HG03521 (cell line): ENCODE measurements at regions not wholly inside any gene's neighbourhood (a gene's known extent, or its start where the extent isn't known, plus 50 kb on each side); places are given as distances from the start of the nearest gene placed in this dataset.

Source experiments
- ATAC-seq: cut with Tn5 transposase; IDR thresholded peaks from one replicate; pipeline ENCODE4 v1.9.1; 2021; ENCODE audit warnings: mild to moderate bottlenecking, moderate library complexity; ENCODE audit not compliant: unreplicated experiment

DNA sequence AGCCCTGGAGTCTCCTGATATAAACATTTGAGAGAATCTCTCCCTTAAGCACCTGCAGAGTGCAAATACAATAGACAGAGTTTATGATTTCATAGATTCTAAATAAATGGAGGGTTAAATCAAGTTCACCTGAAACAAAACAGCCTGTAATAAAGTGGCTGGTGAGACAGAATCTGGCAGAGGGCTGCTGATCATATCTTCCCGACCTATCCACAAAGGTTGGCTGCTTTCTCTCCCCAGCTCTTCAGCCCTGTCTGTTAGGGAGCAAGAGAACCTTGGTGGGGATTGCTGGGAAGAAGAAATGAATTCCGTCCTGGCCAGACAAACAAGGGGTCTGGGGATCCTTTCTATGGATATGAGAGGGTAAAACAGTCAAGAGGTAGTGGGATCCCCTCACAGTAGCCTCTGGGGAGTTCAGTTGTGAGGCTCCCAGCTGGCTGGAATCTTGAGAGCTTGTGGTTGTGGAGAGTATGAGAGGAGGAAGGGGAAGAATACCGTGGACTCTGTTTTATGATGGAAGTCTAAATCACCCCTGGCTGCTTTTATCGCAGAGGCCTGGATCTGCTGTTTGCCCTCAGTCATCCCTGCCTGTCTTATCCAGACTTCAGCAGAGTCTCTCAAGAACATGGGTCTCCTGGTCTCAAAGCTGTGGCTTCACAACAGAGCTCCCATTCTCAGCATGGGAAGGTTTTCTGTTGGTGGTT lies 451.3 kb downstream of the NTRK3 start:
- ATAC-seq = no peak

DNA sequence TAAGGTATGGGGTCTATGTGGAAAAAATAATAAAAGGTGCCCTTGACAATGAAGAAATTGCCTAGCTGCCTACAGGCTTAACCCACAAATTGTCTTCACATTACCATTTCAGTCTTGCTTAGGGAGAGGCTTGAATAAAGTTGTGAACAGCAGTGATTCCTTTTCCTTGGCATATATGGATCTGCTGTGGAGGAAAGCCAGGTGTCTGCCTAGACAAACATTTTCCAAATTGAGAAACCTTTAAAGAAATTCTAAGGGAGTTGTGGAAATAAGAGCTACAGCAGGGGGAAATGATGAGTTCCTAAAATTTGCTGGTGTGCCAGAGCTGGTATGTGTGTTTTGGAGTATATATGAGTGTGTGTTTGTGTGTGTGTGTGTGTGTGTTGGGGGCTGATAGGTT lies 452.1 kb downstream of the NTRK3 start:
- ATAC-seq = no peak

DNA sequence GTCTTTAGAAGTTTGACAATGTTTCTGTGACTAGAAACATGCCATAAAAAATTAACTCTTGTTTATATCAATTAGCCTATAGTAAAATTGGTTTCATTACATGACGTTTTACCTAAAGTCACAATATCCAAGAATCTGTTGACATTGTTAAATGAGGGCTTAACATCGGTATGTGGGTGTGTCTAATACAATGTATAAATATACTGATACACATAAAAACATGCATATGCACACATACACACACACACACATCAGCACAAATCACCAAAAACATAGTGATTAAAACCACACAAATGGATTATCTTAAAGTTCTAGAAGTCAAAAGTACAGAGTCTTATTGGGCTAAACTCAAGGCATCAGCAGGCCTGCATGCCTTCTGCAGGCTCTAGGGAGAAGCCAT lies 456.7 kb downstream of the NTRK3 start:
- ATAC-seq = no peak

DNA sequence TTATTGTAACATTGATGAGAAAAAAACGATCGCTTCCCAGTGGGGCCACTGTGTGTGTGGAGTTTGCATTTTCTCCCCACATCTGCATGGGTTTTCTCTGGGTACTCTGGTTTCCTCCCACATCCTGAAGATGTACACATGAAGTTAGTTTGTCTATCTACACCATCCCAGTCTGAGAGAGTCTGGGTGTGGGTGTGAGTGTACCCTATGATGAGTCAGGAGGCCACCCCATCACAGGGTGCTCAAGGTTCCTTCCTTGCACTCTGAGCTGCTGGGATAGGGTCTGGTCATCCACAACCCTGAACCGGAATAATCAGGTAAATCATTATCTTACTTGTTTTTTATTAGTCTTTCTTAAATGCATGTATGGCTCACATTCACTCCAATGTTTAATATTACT lies 457.1 kb downstream of the NTRK3 start:
- ATAC-seq = no peak

- ATAC-seq = no peak
These were observed 462.8 kb downstream of the NTRK3 start for GRCh38 chr15:87793725-87794124.

- ATAC-seq = no peak
These were observed 464.1 kb downstream of the NTRK3 start for GRCh38 chr15:87792250-87793040.

DNA sequence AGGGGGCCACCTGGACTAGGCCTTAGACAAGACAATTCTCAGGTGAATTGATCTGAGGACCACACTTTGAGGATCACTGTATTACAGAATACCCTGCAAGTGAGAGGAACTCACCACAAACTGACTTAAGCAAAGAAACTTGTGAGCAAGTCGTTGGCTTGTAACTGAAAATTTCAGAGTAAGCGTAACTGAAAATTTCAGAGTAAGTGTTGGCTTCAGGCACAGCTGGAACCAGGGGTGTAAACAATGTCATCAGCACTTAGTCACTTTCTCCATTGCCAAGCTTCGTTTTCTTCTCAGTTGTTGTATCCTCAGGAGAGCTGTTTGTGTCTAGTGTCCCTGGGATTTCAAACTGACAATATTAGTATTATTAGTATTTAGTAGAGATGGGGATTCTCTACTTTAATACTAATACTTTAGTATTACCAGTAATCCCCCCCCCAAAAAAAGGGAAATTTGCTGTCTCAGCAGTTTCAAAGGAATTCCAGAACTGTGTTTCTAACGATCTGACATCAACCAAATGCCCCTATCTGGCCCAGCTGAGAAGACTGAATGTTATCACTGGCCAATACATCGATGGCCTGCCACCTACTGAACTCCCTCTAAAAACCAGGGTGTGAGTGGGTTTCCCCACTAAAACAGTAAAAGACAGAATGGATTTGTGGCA lies 474.4 kb downstream of the NTRK3 start:
- no peak for ATAC-seq

GRCh38 chr15:87779746-87780145 lies 476.8 kb downstream of the NTRK3 start:
- no peak for ATAC-seq

DNA sequence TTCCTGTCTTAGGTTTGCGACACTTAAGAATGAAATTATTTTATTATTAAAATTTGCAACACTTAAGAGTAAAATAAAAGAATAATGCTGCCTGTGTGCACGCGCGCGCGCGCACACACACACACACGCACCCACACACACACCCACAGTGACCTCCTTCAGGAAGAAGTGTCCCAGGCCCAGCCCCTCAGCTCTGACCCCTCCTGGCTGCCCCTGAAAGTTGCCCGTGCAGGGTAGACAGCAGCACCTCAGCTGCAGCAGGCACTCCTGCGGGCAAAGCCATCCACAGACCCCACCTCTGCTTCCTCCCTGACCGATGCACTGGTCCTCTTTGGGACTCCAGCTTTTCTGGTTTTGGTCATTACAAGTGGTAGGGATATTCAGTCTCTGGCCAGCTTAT lies 478.2 kb downstream of the NTRK3 start:
- ATAC-seq = no peak

DNA sequence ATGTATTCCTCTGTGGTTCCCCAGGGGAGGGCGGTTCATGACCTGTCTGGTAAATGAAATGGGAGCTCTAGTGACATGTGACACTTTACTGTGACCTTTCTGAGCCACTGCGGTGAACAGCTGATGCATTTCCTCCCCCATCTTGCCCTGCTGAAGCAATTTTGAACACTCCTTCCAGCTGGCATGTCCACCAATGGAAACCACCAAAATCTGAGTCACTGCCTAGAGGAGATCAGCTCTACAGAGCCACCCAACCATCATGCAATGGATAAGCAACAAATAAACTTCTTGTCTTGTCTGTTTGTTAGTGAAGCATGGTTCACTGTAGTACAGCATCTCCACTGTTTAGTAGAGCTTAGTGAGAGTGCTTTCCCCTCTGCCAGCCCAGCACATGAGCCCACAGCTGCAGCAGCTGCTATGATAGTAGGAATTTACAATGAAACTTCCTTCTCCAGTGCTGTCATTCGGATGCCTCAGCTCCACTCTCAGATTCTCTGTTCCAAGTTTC lies 479.4 kb downstream of the NTRK3 start:
- ATAC-seq = no peak

DNA sequence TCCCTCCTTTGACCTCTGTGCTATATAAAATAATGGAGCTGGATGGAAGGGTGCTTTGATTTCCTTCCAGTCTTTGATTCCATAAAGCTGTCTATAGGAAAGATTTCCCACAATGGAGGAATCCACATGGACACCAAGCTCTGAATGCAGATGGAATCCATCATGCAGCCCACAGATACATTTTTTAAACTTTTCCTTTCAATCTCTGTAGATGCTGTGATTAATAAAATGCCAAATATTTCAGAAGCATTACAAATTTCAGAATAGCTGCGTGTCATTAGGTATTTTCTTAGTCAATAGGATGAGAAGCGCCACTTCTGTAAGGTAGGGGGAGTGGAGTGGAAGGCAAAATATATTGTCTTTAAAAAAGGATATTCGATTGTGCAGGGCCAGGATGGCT lies 489.0 kb downstream of the NTRK3 start:
- ATAC-seq = no peak

GRCh38 chr15:87764461-87765240 lies 491.9 kb downstream of the NTRK3 start:
- ATAC-seq = no peak

DNA sequence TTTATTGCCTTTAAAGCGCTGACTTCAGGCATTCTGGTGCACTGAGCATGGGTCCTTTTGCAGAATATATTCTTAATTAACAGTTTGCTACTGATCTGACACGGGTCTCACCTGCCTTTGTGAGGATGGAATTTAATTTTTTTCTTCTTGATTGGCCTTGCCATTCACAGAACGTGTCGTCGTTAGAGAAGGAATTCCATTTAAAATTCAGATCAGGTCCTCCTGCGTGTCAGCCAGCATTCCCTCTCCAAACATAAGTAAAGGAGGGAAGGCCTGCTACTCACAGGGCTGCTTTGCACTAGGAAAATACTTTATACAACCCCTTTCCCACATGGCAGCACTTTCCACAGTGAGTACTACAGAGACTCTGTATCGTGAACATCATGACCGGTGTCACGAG lies 492.7 kb downstream of the NTRK3 start:
- no peak for ATAC-seq

GRCh38 chr15:87761736-87762509 lies 494.6 kb downstream of the NTRK3 start:
- ATAC-seq = no peak

DNA sequence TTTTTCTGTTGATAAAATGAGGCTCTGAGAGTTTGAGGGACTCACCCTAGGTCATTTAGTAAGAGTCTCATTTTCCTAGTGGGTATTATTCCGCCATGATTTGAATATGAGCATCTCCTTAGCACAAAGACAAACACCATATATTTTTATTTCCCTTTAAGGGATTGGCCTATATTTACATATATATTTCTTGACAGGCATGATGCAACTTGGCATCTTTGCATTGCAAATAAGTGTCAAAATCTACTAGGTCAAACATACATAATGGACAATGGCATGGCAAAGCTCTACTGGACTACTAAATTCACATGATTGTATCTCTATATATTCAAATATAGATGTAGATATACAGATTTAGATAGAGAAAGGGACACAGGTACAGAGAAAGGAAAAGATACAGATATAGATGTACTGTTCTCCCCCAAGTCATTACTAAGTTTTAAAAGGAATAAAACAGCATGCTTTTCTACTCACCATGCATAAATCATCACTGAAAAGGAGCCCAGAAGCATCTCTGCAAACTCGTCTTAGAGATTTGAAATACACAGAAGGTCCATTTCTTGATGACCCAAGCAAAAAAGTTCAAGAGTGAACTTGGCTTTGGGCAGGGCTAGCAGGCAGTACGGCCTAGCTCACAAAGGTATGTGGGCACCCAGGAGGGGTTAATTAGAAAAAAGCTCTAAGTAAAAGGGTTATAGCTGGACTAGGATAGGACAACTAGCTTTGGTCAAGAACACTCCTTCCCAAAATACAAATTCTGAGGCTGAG lies 495.8 kb downstream of the NTRK3 start:
- ATAC-seq = no peak

- ATAC-seq = no peak
These were observed 497.6 kb downstream of the NTRK3 start for GRCh38 chr15:87758794-87759418.

DNA sequence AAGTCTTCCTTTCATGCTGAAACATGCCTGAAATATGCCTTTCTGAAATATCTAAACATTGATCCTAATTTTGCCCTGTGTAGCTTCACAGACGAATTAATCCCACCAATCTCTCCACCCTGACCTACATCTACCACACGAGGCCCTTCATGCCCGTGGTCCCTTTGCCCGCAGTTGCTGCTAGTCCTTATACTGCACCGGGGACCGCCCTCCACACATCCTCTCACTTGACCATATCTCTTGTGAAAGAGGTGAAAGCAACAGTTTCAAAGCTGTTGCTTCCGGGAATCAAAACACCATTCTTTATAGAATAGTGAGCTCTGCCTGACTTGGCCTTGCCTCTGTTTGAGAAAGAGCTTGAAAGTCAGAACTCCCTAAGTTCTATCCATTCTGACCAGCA lies 499.5 kb downstream of the NTRK3 start:
- no peak for ATAC-seq

GRCh38 chr15:87756072-87756471 lies 500.5 kb downstream of the NTRK3 start:
- ATAC-seq = no peak

DNA sequence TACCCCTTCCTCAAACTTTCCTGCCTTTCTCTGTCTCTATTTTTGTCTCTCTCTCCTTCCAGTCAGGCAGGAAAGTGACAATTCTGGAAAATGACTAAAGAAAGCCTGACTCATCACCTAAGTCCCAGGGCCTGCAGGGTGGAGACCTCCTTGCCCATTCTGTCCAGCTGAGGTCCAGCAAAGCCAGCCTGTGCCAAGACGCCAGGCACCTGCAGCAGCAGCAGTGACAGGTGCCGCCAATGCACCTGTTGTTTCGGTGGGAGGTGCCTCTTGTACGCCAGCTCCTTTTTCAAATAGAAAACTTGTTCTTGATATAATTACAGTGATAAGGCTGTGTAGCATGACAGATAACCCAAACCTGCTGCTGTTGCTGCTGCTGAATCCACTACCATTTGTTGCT lies 501.3 kb downstream of the NTRK3 start:
- ATAC-seq = no peak
